ENCODE measurements at regions not wholly inside any gene's neighbourhood (a gene's known extent, or its start where the extent isn't known, plus 50 kb on each side); places are given as distances from the start of the nearest gene placed in this dataset.

GRCh38 chr20:6501061-6501460 lies 266.4 kb upstream of the BMP2 start:
- Mint-ChIP-seq H3K36me3 (ENCODE audit: low read depth) (no peaks in the 10 kb centered on the region), H3K4me1 (ENCODE audit: low read depth) (no peaks in the 10 kb centered on the region), H3K27me3 (no peaks in the 10 kb centered on the region), H3K9me3 (no peaks in the 10 kb centered on the region), H3K27ac (no peak overlapping the region), H3K4me3 (no peak overlapping the region)

- no peaks in the 10 kb centered on the region for H3K27me3 Mint-ChIP-seq
- no peak overlapping the region for H3K27ac Mint-ChIP-seq
- H3K4me1 Mint-ChIP-seq (ENCODE audit: low read depth): no peaks in the 10 kb centered on the region
- no peak overlapping the region for H3K4me3 Mint-ChIP-seq
- no peaks in the 10 kb centered on the region for H3K36me3 Mint-ChIP-seq (ENCODE audit: low read depth)
- peaks cover 4% of the 10 kb centered on the region for H3K9me3 Mint-ChIP-seq
These were observed 267.9 kb upstream of the BMP2 start for GRCh38 chr20:6499566-6499965.

- no peaks in the 10 kb centered on the region for H3K27me3 Mint-ChIP-seq
- H3K4me1 Mint-ChIP-seq (ENCODE audit: low read depth): no peaks in the 10 kb centered on the region
- H3K27ac Mint-ChIP-seq: no peak overlapping the region
- peaks cover 6% of the 10 kb centered on the region for H3K9me3 Mint-ChIP-seq
- no peaks in the 10 kb centered on the region for H3K36me3 Mint-ChIP-seq (ENCODE audit: low read depth)
- no peak overlapping the region for H3K4me3 Mint-ChIP-seq
These were observed 270.6 kb upstream of the BMP2 start for GRCh38 chr20:6496874-6497273.

- H3K27me3 Mint-ChIP-seq: no peaks in the 10 kb centered on the region
- H3K4me3 Mint-ChIP-seq: no peak overlapping the region
- H3K4me1 Mint-ChIP-seq (ENCODE audit: low read depth): no peaks in the 10 kb centered on the region
- peaks cover 6% of the 10 kb centered on the region for H3K9me3 Mint-ChIP-seq
- no peak overlapping the region for H3K27ac Mint-ChIP-seq
- H3K36me3 Mint-ChIP-seq (ENCODE audit: low read depth): no peaks in the 10 kb centered on the region
These were observed 271.6 kb upstream of the BMP2 start for GRCh38 chr20:6495907-6496306.

- Mint-ChIP-seq H3K9me3 (peaks cover 6% of the 10 kb centered on the region), H3K27me3 (no peaks in the 10 kb centered on the region), H3K4me1 (ENCODE audit: low read depth) (no peaks in the 10 kb centered on the region), H3K4me3 (no peak overlapping the region), H3K27ac (no peak overlapping the region), H3K36me3 (ENCODE audit: low read depth) (no peaks in the 10 kb centered on the region)
These were observed 275.0 kb upstream of the BMP2 start for GRCh38 chr20:6492271-6493055.

GRCh38 chr20:6490849-6491248 lies 276.6 kb upstream of the BMP2 start:
- Mint-ChIP-seq H3K4me3 (no peak overlapping the region), H3K36me3 (ENCODE audit: low read depth) (no peaks in the 10 kb centered on the region), H3K9me3 (peaks cover 6% of the 10 kb centered on the region), H3K27ac (no peak overlapping the region), H3K4me1 (ENCODE audit: low read depth) (no peaks in the 10 kb centered on the region), H3K27me3 (no peaks in the 10 kb centered on the region)

GRCh38 chr20:6489361-6490171 lies 277.9 kb upstream of the BMP2 start:
- H3K27ac Mint-ChIP-seq: no peak overlapping the region

GRCh38 chr20:6485351-6485750 lies 282.1 kb upstream of the BMP2 start:
- no peaks in the 10 kb centered on the region for H3K9me3 Mint-ChIP-seq
- H3K4me3 Mint-ChIP-seq: no peak overlapping the region
- H3K27me3 Mint-ChIP-seq: no peaks in the 10 kb centered on the region

More at GRCh38 chr20:6489361-6490171, 277.9 kb upstream of the BMP2 start:
- no peaks in the 10 kb centered on the region for H3K27me3 Mint-ChIP-seq
- peaks cover 3% of the 10 kb centered on the region for H3K9me3 Mint-ChIP-seq
- no peak overlapping the region for H3K4me3 Mint-ChIP-seq
- no peaks in the 10 kb centered on the region for H3K4me1 Mint-ChIP-seq (ENCODE audit: low read depth)
- H3K36me3 Mint-ChIP-seq (ENCODE audit: low read depth): no peaks in the 10 kb centered on the region

GRCh38 chr20:6483727-6484126 lies 283.8 kb upstream of the BMP2 start:
- H3K27ac Mint-ChIP-seq: no peak overlapping the region
- no peaks in the 10 kb centered on the region for H3K27me3 Mint-ChIP-seq
- H3K36me3 Mint-ChIP-seq (ENCODE audit: low read depth): no peaks in the 10 kb centered on the region
- no peak overlapping the region for H3K4me3 Mint-ChIP-seq
- H3K4me1 Mint-ChIP-seq (ENCODE audit: low read depth): no peaks in the 10 kb centered on the region
- no peaks in the 10 kb centered on the region for H3K9me3 Mint-ChIP-seq

More at GRCh38 chr20:6485351-6485750, 282.1 kb upstream of the BMP2 start:
- H3K27ac Mint-ChIP-seq: no peak overlapping the region
- no peaks in the 10 kb centered on the region for H3K4me1 Mint-ChIP-seq (ENCODE audit: low read depth)
- H3K36me3 Mint-ChIP-seq (ENCODE audit: low read depth): no peaks in the 10 kb centered on the region

- Mint-ChIP-seq H3K4me1 (ENCODE audit: low read depth) (no peaks in the 10 kb centered on the region), H3K9me3 (no peaks in the 10 kb centered on the region), H3K27me3 (no peaks in the 10 kb centered on the region), H3K4me3 (no peak overlapping the region), H3K27ac (no peak overlapping the region), H3K36me3 (ENCODE audit: low read depth) (no peaks in the 10 kb centered on the region)
These were observed 285.0 kb upstream of the BMP2 start for GRCh38 chr20:6482486-6482885.

- H3K4me3 Mint-ChIP-seq: no peak overlapping the region
- H3K4me1 Mint-ChIP-seq (ENCODE audit: low read depth): no peaks in the 10 kb centered on the region
- H3K36me3 Mint-ChIP-seq (ENCODE audit: low read depth): no peaks in the 10 kb centered on the region
- H3K27ac Mint-ChIP-seq: no peak overlapping the region
- H3K9me3 Mint-ChIP-seq: no peaks in the 10 kb centered on the region
- H3K27me3 Mint-ChIP-seq: no peaks in the 10 kb centered on the region
These were observed 286.9 kb upstream of the BMP2 start for GRCh38 chr20:6480328-6481200.

- Mint-ChIP-seq H3K9me3 (no peaks in the 10 kb centered on the region), H3K27me3 (no peaks in the 10 kb centered on the region), H3K4me3 (no peak overlapping the region), H3K4me1 (ENCODE audit: low read depth) (no peaks in the 10 kb centered on the region), H3K27ac (no peak overlapping the region), H3K36me3 (ENCODE audit: low read depth) (no peaks in the 10 kb centered on the region)
These were observed 294.3 kb upstream of the BMP2 start for GRCh38 chr20:6473197-6473596.

- H3K9me3 Mint-ChIP-seq: peaks cover 3% of the 10 kb centered on the region
These were observed 295.6 kb upstream of the BMP2 start for GRCh38 chr20:6471871-6472270.

GRCh38 chr20:6471110-6471647 lies 296.3 kb upstream of the BMP2 start:
- Mint-ChIP-seq H3K9me3 (peaks cover 3% of the 10 kb centered on the region), H3K4me3 (no peak overlapping the region), H3K27ac (no peak overlapping the region), H3K27me3 (no peaks in the 10 kb centered on the region), H3K4me1 (ENCODE audit: low read depth) (no peaks in the 10 kb centered on the region), H3K36me3 (ENCODE audit: low read depth) (no peaks in the 10 kb centered on the region)

More at GRCh38 chr20:6471871-6472270, 295.6 kb upstream of the BMP2 start:
- Mint-ChIP-seq H3K36me3 (ENCODE audit: low read depth) (no peaks in the 10 kb centered on the region), H3K4me1 (ENCODE audit: low read depth) (no peaks in the 10 kb centered on the region), H3K4me3 (no peak overlapping the region), H3K27ac (no peak overlapping the region), H3K27me3 (no peaks in the 10 kb centered on the region)
